K562 (cell line): ENCODE measurements at regions not wholly inside any gene's neighbourhood (a gene's known extent, or its start where the extent isn't known, plus 50 kb on each side); places are given as distances from the start of the nearest gene placed in this dataset.

Experiments used
- JUND ChIP-seq, 2 experiments: IDR thresholded peaks; 2 replicates in 1 of 2; 3 replicates in 1 of 2; pipeline ENCODE4 v1.6.1; 2011; ENCODE audit warnings: borderline replicate concordance in 2 of 2, low read depth in 2 of 2, low read length in 2 of 2, improper control_type of control experiment in 1 of 2, missing biosample characterization in 1 of 2, missing genetic modification characterization in 1 of 2, missing genetic modification reagents in 1 of 2
- MCM7 ChIP-seq, 2 experiments: fragments of 450-650 bp; IDR thresholded peaks; 2 replicates each; pipeline ENCODE4 v1.6.1; 2016 to 2018
- NR2C2 ChIP-seq, 2 experiments: fragments of 200-800 bp in 1 of 2; sonication (Bioruptor generic) in 1 of 2; sonication (generic) in 1 of 2; formaldehyde crosslinking in 1 of 2; IDR thresholded peaks; 2 replicates each; pipeline versions ENCODE4 v1.6.1 to v1.8.0; 2016 to 2022; ENCODE audit warnings: mild to moderate bottlenecking in 1 of 2, missing compliant biosample characterization in 1 of 2, missing genetic modification characterization in 1 of 2, missing genetic modification reagents in 1 of 2
- OTX1 ChIP-seq: fragments of 450-650 bp; formaldehyde crosslinking; IDR thresholded peaks from 2 replicates; pipeline ENCODE4 v1.4.0; 2022; ENCODE audit warnings: mild to moderate bottlenecking
- TEAD4 ChIP-seq, 2 experiments: sonication (generic) in 1 of 2; formaldehyde crosslinking in 1 of 2; IDR thresholded peaks; 2 replicates each; pipeline versions ENCODE4 v1.6.1 to v1.8.0; 2012 to 2022; ENCODE audit warnings: borderline replicate concordance in 1 of 2, inconsistent platforms in 1 of 2, low read length in 1 of 2, mild to moderate bottlenecking in 1 of 2, missing genetic modification reagents in 1 of 2
- ZBTB2 ChIP-seq: fragments of 450-650 bp; IDR thresholded peaks from 2 replicates; pipeline ENCODE4 v1.6.1; 2016; ENCODE audit warnings: antibody characterized with exemption
- ZNF644 ChIP-seq: fragments of 200-800 bp; sonication (Bioruptor generic); IDR thresholded peaks from 2 replicates; pipeline ENCODE4 v1.6.1; 2016; ENCODE audit warnings: low read depth, missing genetic modification characterization, missing compliant biosample characterization
- ZNF740 ChIP-seq, 3 experiments: fragments of 200-800 bp in 1 of 3; sonication (Bioruptor generic) in 1 of 3; sonication (generic) in 1 of 3; formaldehyde crosslinking in 1 of 3; IDR thresholded peaks; 2 replicates each; pipeline versions ENCODE4 v1.6.1 to v1.8.0; 2016 to 2022; ENCODE audit warnings: mild to moderate bottlenecking in 2 of 3, missing compliant biosample characterization in 2 of 3, missing genetic modification characterization in 2 of 3, missing genetic modification reagents in 1 of 3

- no peak for TF ChIP-seq JUND (IDR thresholded peaks at IDR 0.05; ENCODE audit: borderline replicate concordance, low read depth, low read length)
- no peak for TF ChIP-seq JUND (tag; IDR thresholded peaks at IDR 0.05; ENCODE audit: borderline replicate concordance, low read depth, low read length)
- TF ChIP-seq ZNF740 (CRISPR knock-in tag; IDR thresholded peaks at IDR 0.05), result no peak
- TF ChIP-seq ZNF740 (tag; IDR thresholded peaks at IDR 0.05), result no peak
- no peak for TF ChIP-seq OTX1 (CRISPR knock-in tag)
- TF ChIP-seq ZNF644, result no peak
- no peak for TF ChIP-seq ZBTB2
- no peak for TF ChIP-seq MCM7 (IDR thresholded peaks at IDR 0.05)
- TF ChIP-seq TEAD4 (IDR thresholded peaks at IDR 0.05; ENCODE audit: low read length), result no peak
- TF ChIP-seq TEAD4 (CRISPR knock-in tag; IDR thresholded peaks at IDR 0.05; ENCODE audit: borderline replicate concordance), result no peak
- TF ChIP-seq NR2C2 (CRISPR knock-in tag; IDR thresholded peaks at IDR 0.05), result no peak
- TF ChIP-seq NR2C2 (tag; IDR thresholded peaks at IDR 0.05), result no peak
Observed at GRCh38 chr15:67953299-67953698, 100.8 kb upstream of the PIAS1 start.
